MG63 (cell line): ENCODE measurements at regions not wholly inside any gene's neighbourhood (a gene's known extent, or its start where the extent isn't known, plus 50 kb on each side); places are given as distances from the start of the nearest gene placed in this dataset.
A peak's percentile ranks its signal among the peaks of the same experiment; 100 is the strongest.
"Not testable (repeated sequence)": the region's sequence is repeated elsewhere in the genome, so short reads cannot be mapped to it uniquely, and the experiment has no call there.

ENCODE experiments used
- DNase-seq: peaks from one replicate; pipeline ENCODE4 v3.0.0-alpha.2; 2020
- H3K27me3 ChIP-seq: fragments of 250-450 bp; sonication (Bioruptor Pico); 2 replicates; pipeline ENCODE4 v1.5.1; 2020; ENCODE audit warnings: mild to moderate bottlenecking, moderate library complexity
- H3K36me3 ChIP-seq: fragments of 250-450 bp; sonication (Bioruptor Pico); 2 replicates; pipeline ENCODE4 v1.5.1; 2020; ENCODE audit warnings: mild to moderate bottlenecking, moderate library complexity
- H3K4me3 ChIP-seq: fragments of 250-450 bp; sonication (Bioruptor Pico); 2 replicates; pipeline ENCODE4 v1.5.1; 2020; ENCODE audit warnings: mild to moderate bottlenecking, moderate library complexity
- H3K9me3 ChIP-seq: fragments of 250-450 bp; sonication (Bioruptor Pico); 2 replicates; pipeline ENCODE4 v1.5.1; 2020; ENCODE audit warnings: mild to moderate bottlenecking, moderate library complexity

DNA sequence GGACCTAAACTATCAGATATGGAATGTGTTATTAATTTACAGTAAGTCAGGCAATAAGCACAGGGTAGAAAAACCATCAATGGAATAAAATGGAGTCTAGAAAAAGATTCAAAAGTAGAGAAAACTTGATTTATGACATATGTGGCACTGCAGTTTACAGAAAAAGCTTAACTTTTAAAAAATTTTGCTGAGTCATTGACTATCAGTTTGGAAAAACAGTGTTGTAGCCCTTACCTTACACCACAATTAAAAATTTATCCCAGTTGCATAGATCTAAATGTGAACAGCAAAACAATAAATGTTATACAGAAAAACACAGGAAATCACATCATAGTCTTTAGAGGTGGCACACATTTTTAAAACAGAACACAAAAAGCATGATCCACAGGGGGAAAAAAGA is 108.5 kb downstream of the USP22 start:
- no peak overlapping the region for H3K4me3 ChIP-seq
- DNase-seq = no peak
- no peaks in the 10 kb centered on the region for H3K27me3 ChIP-seq
- no peaks in the 10 kb centered on the region for H3K9me3 ChIP-seq
- H3K36me3 ChIP-seq = no peaks in the 10 kb centered on the region

DNA sequence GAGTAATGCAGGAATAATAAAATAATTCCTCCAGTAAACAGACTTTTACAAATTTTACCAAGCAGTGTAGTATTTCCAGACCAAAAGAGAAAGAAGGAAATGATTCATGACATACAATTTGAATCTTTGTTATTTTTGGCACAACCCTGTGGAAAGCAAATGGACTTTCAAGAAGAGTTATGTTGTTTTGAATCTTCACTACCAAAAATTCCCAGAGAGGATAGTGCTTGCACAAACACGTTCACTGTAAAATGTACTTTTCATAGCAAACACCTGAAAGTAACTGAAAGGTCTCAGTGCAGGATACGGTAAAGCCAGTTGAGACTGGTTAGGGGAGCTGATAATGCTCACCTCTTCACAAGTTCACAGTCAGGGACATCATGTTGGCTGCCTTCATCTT is 107.1 kb downstream of the USP22 start:
- H3K27me3 ChIP-seq = no peaks in the 10 kb centered on the region
- DNase-seq = no peak
- no peak overlapping the region for H3K4me3 ChIP-seq
- no peaks in the 10 kb centered on the region for H3K9me3 ChIP-seq
- no peaks in the 10 kb centered on the region for H3K36me3 ChIP-seq

DNA sequence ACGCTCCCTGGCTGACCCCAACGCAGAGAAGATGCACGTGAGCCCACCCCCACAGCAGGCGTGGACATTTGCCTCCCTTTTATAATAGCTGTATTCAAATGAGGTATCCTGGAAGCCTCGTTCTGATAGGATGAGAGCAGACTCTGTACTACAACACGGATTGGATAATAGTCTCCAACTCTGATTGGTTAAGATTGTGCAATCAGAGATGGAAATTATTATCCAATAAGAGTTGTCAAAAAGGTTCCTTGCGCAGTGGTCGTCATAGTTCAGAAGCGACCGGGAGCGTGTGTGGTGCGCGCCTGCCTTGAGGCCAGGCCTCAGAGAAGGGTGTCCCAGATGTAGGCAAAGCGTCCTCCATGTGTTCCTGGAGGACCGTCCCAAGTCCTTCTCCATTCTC is 104.6 kb downstream of the USP22 start:
- H3K9me3 ChIP-seq = no peaks in the 10 kb centered on the region
- H3K4me3 ChIP-seq = no peak overlapping the region
- no peaks in the 10 kb centered on the region for H3K27me3 ChIP-seq
- no peaks in the 10 kb centered on the region for H3K36me3 ChIP-seq
- no peak for DNase-seq

DNA sequence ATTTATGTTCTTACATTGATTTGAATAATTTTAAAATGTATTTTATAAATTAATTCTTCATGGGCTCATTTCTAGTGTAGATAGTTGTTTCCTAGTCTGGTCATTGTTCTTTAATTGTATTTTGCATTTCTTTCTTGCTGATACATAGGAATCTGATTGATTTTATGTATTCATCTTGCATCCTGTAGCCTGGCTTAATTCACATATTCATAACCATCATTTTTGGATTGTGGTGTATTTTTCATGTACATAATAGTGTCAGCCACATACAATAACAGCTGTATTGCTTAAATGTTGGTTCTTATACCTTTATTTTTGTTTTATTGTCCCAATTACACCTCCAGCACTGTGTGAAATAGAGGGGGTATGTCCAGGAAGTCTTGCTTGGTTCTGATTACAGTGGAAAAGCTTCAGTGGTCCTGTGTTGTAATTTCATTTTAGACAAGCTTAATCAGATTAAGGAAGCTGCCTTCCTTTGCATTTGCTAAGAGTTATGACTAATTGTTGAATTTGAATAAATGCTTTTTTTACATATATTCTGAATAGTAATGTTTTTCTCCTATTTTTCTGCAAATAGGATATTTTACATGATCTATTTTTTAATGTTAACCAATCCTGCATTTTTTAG is 103.7 kb downstream of the USP22 start:
- Histone ChIP-seq H3K36me3 (no peaks in the 10 kb centered on the region), H3K9me3 (no peaks in the 10 kb centered on the region), H3K27me3 (no peaks in the 10 kb centered on the region), H3K4me3 (no peak overlapping the region)
- DNase-seq = no peak

DNA sequence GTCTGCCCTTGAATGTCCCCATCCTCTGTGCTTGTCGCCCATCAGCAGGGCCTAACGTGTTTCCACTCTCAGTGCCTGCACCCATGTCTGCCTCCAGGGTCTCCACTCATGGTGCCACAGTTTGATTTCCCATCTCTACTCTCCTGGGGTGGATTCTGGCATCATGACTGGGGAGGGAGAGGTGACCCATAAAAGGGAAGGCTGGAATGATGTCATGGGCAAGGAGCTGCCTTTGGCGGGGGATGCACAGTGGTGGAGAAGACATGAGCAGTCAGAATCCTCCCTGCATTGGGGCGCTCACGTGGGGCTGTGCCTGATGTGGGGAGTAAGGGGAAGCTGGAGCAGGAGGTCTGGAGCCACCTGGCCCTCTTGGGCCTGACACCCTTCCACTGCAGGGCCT is 100.9 kb downstream of the USP22 start:
- Histone ChIP-seq H3K4me3 (no peak overlapping the region), H3K36me3 (no peaks in the 10 kb centered on the region), H3K9me3 (no peaks in the 10 kb centered on the region), H3K27me3 (no peaks in the 10 kb centered on the region)
- DNase-seq = no peak

DNA sequence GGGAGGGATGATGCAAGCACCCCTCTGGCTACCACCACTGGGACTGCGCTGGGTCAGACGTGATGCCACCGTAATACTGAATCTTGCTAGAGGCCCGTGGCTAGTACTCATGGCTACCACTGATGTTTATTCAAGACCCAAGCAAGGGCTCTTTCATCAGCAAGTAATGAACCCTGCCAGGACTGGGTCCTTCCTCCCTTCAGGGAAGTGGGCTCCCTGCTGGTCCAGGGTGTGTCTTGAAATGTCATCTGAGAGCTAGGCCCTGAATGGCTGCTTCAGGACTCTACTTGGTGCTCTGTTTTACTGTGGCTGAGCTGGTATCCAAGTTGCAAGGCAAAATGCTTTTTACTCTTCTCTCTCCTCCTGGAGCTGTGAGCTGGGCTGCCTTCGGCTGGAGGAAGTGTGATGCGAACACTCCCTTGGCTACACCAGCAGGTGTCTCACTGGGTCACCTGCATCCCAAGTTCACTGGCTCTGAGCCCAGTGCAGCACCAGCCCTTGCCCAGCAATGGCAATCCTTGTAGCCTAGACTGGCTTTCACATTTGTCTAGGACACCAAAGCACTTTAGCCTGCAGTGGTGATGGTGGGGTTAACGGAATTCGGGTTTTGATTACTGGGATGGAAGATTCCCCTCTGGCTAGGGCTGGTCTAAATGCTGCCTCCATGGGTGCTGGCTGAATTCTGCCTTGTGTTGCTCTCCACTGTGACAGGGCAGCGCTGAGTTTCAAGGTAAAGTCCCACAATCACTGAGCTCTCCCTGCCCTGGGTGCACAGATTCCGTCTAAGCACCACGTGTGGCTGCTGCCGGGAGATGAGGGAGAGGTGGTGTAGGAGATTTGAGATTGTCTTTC is 98.6 kb downstream of the USP22 start:
- H3K9me3 ChIP-seq = no peaks in the 10 kb centered on the region
- H3K36me3 ChIP-seq = no peaks in the 10 kb centered on the region
- H3K4me3 ChIP-seq = no peak overlapping the region
- H3K27me3 ChIP-seq = no peaks in the 10 kb centered on the region
- DNase-seq = peak; percentile 4

DNA sequence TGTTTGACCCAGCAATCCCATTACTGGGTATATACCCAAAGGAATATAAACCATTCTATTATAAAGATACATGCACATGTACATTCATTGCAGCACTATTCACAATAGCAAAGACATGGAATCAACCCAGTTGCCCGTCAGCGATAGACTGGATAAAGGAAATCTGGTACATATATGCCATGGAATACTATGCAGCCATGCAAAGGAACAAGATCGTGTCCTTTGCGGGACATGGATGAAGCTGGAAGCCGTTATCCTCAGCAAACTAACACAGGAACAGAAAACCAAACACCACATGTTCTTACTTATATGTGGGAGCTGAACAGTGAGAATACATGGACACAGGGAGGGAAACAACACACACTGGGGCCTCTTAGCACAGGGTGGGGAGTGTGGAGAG is 95.1 kb downstream of the USP22 start:
- not testable (repeated sequence) for H3K36me3 ChIP-seq, DNase-seq, H3K27me3 ChIP-seq

DNA sequence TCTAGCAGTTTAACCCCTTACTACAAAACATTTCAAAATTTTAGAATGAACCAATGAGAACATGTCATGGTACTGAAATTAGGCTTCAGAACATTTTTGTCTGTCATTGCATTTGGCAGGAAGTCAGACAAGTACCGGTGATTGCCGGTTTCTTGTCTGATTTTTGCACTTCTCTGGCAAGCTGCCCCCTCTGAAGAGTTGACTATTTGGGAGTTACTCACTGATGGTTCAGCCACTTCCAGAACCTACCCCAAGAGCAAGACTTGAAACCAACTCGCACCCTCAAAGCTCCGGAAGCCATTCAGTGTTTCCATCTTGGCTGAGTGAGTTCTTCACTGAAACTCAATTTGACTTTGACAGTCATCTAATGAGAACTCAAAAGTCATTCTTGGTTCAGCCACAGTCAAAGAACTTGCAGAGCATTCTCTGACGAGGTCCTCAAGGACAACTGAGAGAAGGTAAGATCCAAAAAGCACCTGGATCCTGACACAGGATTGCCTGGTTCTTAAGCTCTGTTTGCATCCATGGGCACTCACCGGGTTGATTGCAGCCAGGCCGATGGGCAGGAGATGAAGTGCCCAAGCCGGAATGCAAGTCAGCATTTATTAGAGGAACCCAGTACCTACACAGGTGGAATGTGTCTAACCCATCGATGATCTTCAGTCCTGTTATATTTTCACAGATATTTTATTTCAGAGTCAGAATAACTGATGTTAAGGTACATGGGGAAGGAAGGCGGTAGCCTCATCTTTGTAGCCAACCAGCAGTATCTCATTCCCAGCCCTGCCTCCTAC is 93.6 kb downstream of the USP22 start:
- H3K4me3 ChIP-seq = no peak overlapping the region
- H3K36me3 ChIP-seq = no peaks in the 10 kb centered on the region
- no peak for DNase-seq
- no peaks in the 10 kb centered on the region for H3K9me3 ChIP-seq
- H3K27me3 ChIP-seq = no peaks in the 10 kb centered on the region

More for the DNA sequence above, 95.1 kb downstream of the USP22 start:
- H3K9me3 ChIP-seq, H3K4me3 ChIP-seq: not testable (repeated sequence)
